H1 (cell line): ENCODE measurements at regions not wholly inside any gene's neighbourhood (a gene's known extent, or its start where the extent isn't known, plus 50 kb on each side); places are given as distances from the start of the nearest gene placed in this dataset.

Source experiments
- CTCF ChIA-PET: fragments of 300-600 bp; sonication (Branson Sonifier 250); formaldehyde crosslinking; loops from one replicate; lab custom pipeline; 2021; ENCODE audit not compliant: partially characterized antibody; lab: Charles Lee
- POLR2A ChIA-PET: fragments of 300-600 bp; sonication (Branson Sonifier 250); formaldehyde crosslinking; loops from one replicate; lab custom pipeline; 2021; ENCODE audit warnings: inconsistent platforms; ENCODE audit not compliant: partially characterized antibody; lab: Charles Lee
- DNase-seq, 2 experiments: peaks; one replicate each; pipeline versions ENCODE4 v3.0.0 to v3.0.0-alpha.2; 2010 to 2022; ENCODE audit warnings: low spot score in 2 of 2, low read depth in 1 of 2, mixed read lengths in 1 of 2
- FAIRE-seq: peaks from 2 replicates; lab custom pipeline; 2011; peaks lifted over from hg19 to GRCh38; lab: Jason Lieb, UNC
- H2AFZ ChIP-seq: 2 replicates; pipeline ENCODE4 v1.8.1; 2012; ENCODE audit warnings: low read length, inconsistent platforms
- H2AK5ac ChIP-seq: 2 replicates; pipeline ENCODE4 v1.6.1; 2013; ENCODE audit warnings: low read depth, low read length
- H2BK120ac ChIP-seq: replicated peaks from 2 replicates; pipeline ENCODE3; 2013; ENCODE audit warnings: low read depth, low read length, inconsistent platforms
- H2BK12ac ChIP-seq: 2 replicates; pipeline ENCODE4 v1.6.1; 2013; ENCODE audit warnings: low read depth, low read length
- H2BK15ac ChIP-seq: 2 replicates; pipeline ENCODE4 v1.6.1; 2013; ENCODE audit warnings: low read length
- H2BK20ac ChIP-seq: 2 replicates; pipeline ENCODE4 v1.6.1; 2013; ENCODE audit warnings: low read length
- H2BK5ac ChIP-seq: 2 replicates; pipeline ENCODE4 v1.6.1; 2013; ENCODE audit warnings: low read depth, low read length
- H3K14ac ChIP-seq: 2 replicates; pipeline ENCODE4 v1.6.1; 2013; ENCODE audit warnings: inconsistent platforms; ENCODE audit not compliant: insufficient read length
- H3K18ac ChIP-seq: 2 replicates; pipeline ENCODE4 v1.6.1; 2013; ENCODE audit warnings: low read length; ENCODE audit errors: extremely low read depth
- H3K23ac ChIP-seq: 2 replicates; pipeline ENCODE4 v1.6.1; 2013; ENCODE audit warnings: inconsistent platforms; ENCODE audit not compliant: insufficient read length
- H3K23me2 ChIP-seq: 2 replicates; pipeline ENCODE4 v1.6.1; 2013; ENCODE audit warnings: low read depth, low read length
- H3K27ac ChIP-seq: 2 replicates; pipeline ENCODE4 v1.6.1; 2011; ENCODE audit warnings: low read depth, low read length, inconsistent platforms
- H3K27me3 ChIP-seq, 4 experiments: replicated peaks in 1 of 4; 1 replicate in 1 of 4; 2 replicates in 3 of 4; pipeline versions ENCODE4 v1.6.1 to v1.8.1; 2011 to 2013; ENCODE audit warnings: low read length in 3 of 4, mild to moderate bottlenecking in 3 of 4, inconsistent platforms in 2 of 4, mixed read lengths in 2 of 4, moderate library complexity in 1 of 4; ENCODE audit not compliant: control insufficient read depth in 3 of 4, insufficient read depth in 3 of 4; ENCODE audit errors: extremely low read depth in 1 of 4
- H3K36me3 ChIP-seq, 4 experiments: 2 replicates each; pipeline versions ENCODE4 v1.6.1 to v1.8.1; 2011 to 2013; ENCODE audit warnings: mild to moderate bottlenecking in 4 of 4, low read length in 3 of 4, moderate library complexity in 2 of 4, control low read depth in 1 of 4, inconsistent platforms in 1 of 4; ENCODE audit not compliant: insufficient read depth in 4 of 4, control insufficient read depth in 2 of 4
- H3K4ac ChIP-seq: replicated peaks from 2 replicates; pipeline ENCODE3; 2013; ENCODE audit warnings: low read length, low read depth, mixed read lengths, inconsistent platforms; ENCODE audit not compliant: insufficient read length
- H3K4me1 ChIP-seq, 4 experiments: replicated peaks in 1 of 4; 1 replicate in 1 of 4; 2 replicates in 3 of 4; pipeline versions ENCODE4 v1.6.1 to v1.8.1; 2011 to 2013; ENCODE audit warnings: low read length in 3 of 4, inconsistent platforms in 2 of 4, mixed read lengths in 1 of 4; ENCODE audit not compliant: insufficient read depth in 4 of 4, control insufficient read depth in 3 of 4
- H3K4me2 ChIP-seq, 2 experiments: 2 replicates each; pipeline versions ENCODE4 v1.6.1 to v1.8.1; 2011 to 2013; ENCODE audit warnings: low read depth in 2 of 2, low read length in 2 of 2, control low read depth in 1 of 2, inconsistent platforms in 1 of 2, mild to moderate bottlenecking in 1 of 2; ENCODE audit not compliant: insufficient read depth in 1 of 2
- H3K4me3 ChIP-seq, 4 experiments: fragments of 200-600, 300-600 bp in 1 of 4; sonication (generic), shearing (Covaris generic), sonication (Bioruptor Twin) in 1 of 4; 2 replicates each; pipeline versions ENCODE4 v1.5.1 to v1.8.1; 2011 to 2016; ENCODE audit warnings: low read length in 4 of 4, low read depth in 3 of 4, control low read depth in 2 of 4, inconsistent platforms in 2 of 4, mild to moderate bottlenecking in 2 of 4, mixed read lengths in 1 of 4, moderate library complexity in 1 of 4; ENCODE audit not compliant: insufficient read depth in 2 of 4; ENCODE audit errors: extremely low read depth in 1 of 4
- H3K56ac ChIP-seq: replicated peaks from 2 replicates; pipeline ENCODE3; 2013; ENCODE audit warnings: low read depth, mild to moderate bottlenecking, mixed read lengths, low read length, inconsistent platforms; ENCODE audit not compliant: insufficient read length
- H3K79me1 ChIP-seq: 2 replicates; pipeline ENCODE4 v1.6.1; 2013; ENCODE audit warnings: low read depth, low read length, control low read depth
- H3K79me2 ChIP-seq, 2 experiments: 2 replicates each; pipeline versions ENCODE4 v1.6.1 to v1.8.1; 2012 to 2013; ENCODE audit warnings: low read length in 2 of 2, mild to moderate bottlenecking in 2 of 2, inconsistent platforms in 1 of 2; ENCODE audit not compliant: insufficient read depth in 2 of 2, control insufficient read depth in 1 of 2
- H3K9ac ChIP-seq, 4 experiments: replicated peaks in 1 of 4; 1 replicate in 1 of 4; 2 replicates in 3 of 4; pipeline versions ENCODE4 v1.6.1 to v1.8.1; 2011 to 2013; ENCODE audit warnings: low read depth in 3 of 4, low read length in 3 of 4, control low read depth in 2 of 4, mild to moderate bottlenecking in 2 of 4, moderate library complexity in 2 of 4, inconsistent platforms in 1 of 4; ENCODE audit errors: extremely low read depth in 1 of 4
- H3K9me3 ChIP-seq, 2 experiments: 2 replicates each; pipeline versions ENCODE4 v1.6.1 to v1.8.1; 2012 to 2013; ENCODE audit warnings: mild to moderate bottlenecking in 2 of 2, moderate library complexity in 2 of 2, control low read depth in 1 of 2, inconsistent platforms in 1 of 2, low read depth in 1 of 2, low read length in 1 of 2, mixed read lengths in 1 of 2; ENCODE audit not compliant: insufficient read depth in 2 of 2
- H4K20me1 ChIP-seq, 2 experiments: replicated peaks in 1 of 2; 2 replicates each; pipeline versions ENCODE3 to v1.8.1; 2011 to 2013; ENCODE audit warnings: inconsistent platforms in 2 of 2, low read length in 2 of 2, mild to moderate bottlenecking in 1 of 2; ENCODE audit not compliant: insufficient read depth in 2 of 2, control insufficient read depth in 1 of 2
- H4K5ac ChIP-seq: 2 replicates; pipeline ENCODE4 v1.6.1; 2013; ENCODE audit warnings: low read length, low read depth, mixed read lengths, inconsistent platforms; ENCODE audit not compliant: insufficient read length
- H4K8ac ChIP-seq: 2 replicates; pipeline ENCODE4 v1.8.0; 2013; ENCODE audit warnings: mild to moderate bottlenecking, moderate library complexity, low read length, inconsistent platforms; ENCODE audit not compliant: insufficient read depth; ENCODE audit errors: extremely low read depth
- H4K91ac ChIP-seq: replicated peaks from 2 replicates; pipeline ENCODE3; 2013; ENCODE audit warnings: low read length, mixed read lengths, inconsistent platforms; ENCODE audit not compliant: insufficient read length
- ZNF274 ChIP-seq: IDR thresholded peaks from 2 replicates; pipeline ENCODE4 v1.7.0; 2012; ENCODE audit warnings: low read length, borderline replicate concordance; ENCODE audit errors: extremely low read depth
- WGBS, 2 experiments: shearing (Covaris generic) in 1 of 2; methylation state at CpG; one replicate each; pipeline versions ENCODE4 v1.1.6 to v1.1.7; 2013 to 2015; ENCODE audit warnings: low lambda C conversion rate in 2 of 2, mixed read lengths in 2 of 2, inconsistent platforms in 1 of 2, low coverage in 1 of 2, missing lambda C conversion rate in 1 of 2; ENCODE audit not compliant: insufficient replicate concordance in 2 of 2, insufficient coverage in 1 of 2, insufficient read length in 1 of 2; ENCODE audit errors: extremely low coverage in 1 of 2, missing lambda C conversion rate in 1 of 2; 5-methylcytosine and 5-hydroxymethylcytosine counted together

DNA sequence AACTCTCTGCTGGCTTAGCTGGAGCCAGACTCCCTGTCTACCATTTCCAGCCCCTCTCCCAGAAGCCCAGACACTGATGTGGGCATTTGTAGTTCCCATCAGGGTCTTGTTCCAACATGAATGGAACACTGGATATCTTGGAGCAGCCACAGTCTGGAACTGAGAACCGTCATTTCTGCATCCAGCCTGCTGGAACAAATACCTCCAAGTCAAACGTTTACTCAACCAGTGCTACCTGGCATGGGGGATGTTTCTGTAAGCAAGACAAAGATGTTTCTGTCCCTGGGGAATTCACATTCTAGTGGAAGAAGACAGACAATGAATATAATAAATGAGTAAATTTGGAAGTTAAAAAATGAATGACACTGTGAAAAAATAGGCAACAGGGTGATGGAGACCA is 70.8 kb upstream of the ZNF438 start:
- H2AK5ac ChIP-seq: no peak overlapping the region
- no peaks in the 10 kb centered on the region for H3K79me1 ChIP-seq
- H2BK5ac ChIP-seq: no peak overlapping the region
- H3K79me2 ChIP-seq: no peaks in the 10 kb centered on the region
- no peak for FAIRE-seq
- no peak overlapping the region for H2BK12ac ChIP-seq
- H4K5ac ChIP-seq: no peak overlapping the region
- H2AFZ ChIP-seq: no peak overlapping the region
- no peak overlapping the region for H3K9ac ChIP-seq
- no peak overlapping the region for H4K8ac ChIP-seq
- H3K4me2 ChIP-seq: no peak overlapping the region
- ChIA-PET CTCF (no interaction called here), POLR2A (no interaction called here)
- H3K4me1 ChIP-seq: peaks cover 0 to 3% (median 1%) of the 10 kb centered on the region in 4 experiments; a peak in 3 of 7 replicates
- no peak overlapping the region for H2BK15ac ChIP-seq
- no peak for DNase-seq
- no peak overlapping the region for H3K4me3 ChIP-seq
- no peaks in the 10 kb centered on the region for H4K20me1 ChIP-seq
- H2BK20ac ChIP-seq: no peak overlapping the region
- no peak overlapping the region for H3K14ac ChIP-seq
- H3K9me3 ChIP-seq: no peaks in the 10 kb centered on the region
- WGBS, 2 experiments: 62% methylated on average over 2 of the region's 2 CpGs; no CpG with 5 or more reads in 1 of the 2 experiments
- no peak overlapping the region for H4K91ac ChIP-seq
- H3K4ac ChIP-seq: no peak overlapping the region
- no peak overlapping the region for H3K56ac ChIP-seq
- no peaks in the 10 kb centered on the region for H3K36me3 ChIP-seq
- no peak overlapping the region for H3K23ac ChIP-seq
- H3K18ac ChIP-seq: no peak overlapping the region
- no peaks in the 10 kb centered on the region for H3K23me2 ChIP-seq
- H2BK120ac ChIP-seq: no peak overlapping the region
- no peaks in the 10 kb centered on the region for H3K27me3 ChIP-seq
- H3K27ac ChIP-seq: no peak overlapping the region
- no peak for TF ChIP-seq ZNF274
- TF ChIP-seq, all 59 proteins: peak for 0
